SK-N-SH treated with all-trans-retinoic acid at 6 μM for 48 hours (cell line): ENCODE measurements at regions not wholly inside any gene's neighbourhood (a gene's known extent, or its start where the extent isn't known, plus 50 kb on each side); places are given as distances from the start of the nearest gene placed in this dataset.

Experiments used
- ATAC-seq: fragments of 200-7000 bp; cut with Tn5 transposase; 3 replicates; pipeline ENCODE4 v1.9.1; 2020; ENCODE audit warnings: mild to moderate bottlenecking, moderate library complexity
- ARNTL ChIP-seq: fragments of 450-650 bp; formaldehyde crosslinking; IDR thresholded peaks from 2 replicates; pipeline ENCODE4 v1.5.0; 2020; ENCODE audit warnings: low read depth, mild to moderate bottlenecking, moderate library complexity, borderline replicate concordance
- BACH2 ChIP-seq: fragments of 250-450 bp; sonication (Bioruptor Pico); IDR thresholded peaks from 2 replicates; pipeline ENCODE4 v1.9.0; 2021; ENCODE audit warnings: mild to moderate bottlenecking, borderline replicate concordance
- CSDC2 ChIP-seq: fragments of 250-450 bp; sonication (Bioruptor Pico); IDR thresholded peaks from 2 replicates; pipeline ENCODE4 v1.5.0; 2020; ENCODE audit warnings: mild to moderate bottlenecking, moderate library complexity
- ESRRG ChIP-seq: fragments of 250-450 bp; sonication (Bioruptor Pico); IDR thresholded peaks from 2 replicates; pipeline ENCODE4 v1.6.1; 2021; ENCODE audit warnings: mild to moderate bottlenecking
- GLIS3 ChIP-seq: fragments of 250-450 bp; sonication (Bioruptor Pico); IDR thresholded peaks from 2 replicates; pipeline ENCODE4 v1.5.0; 2020; ENCODE audit warnings: mild to moderate bottlenecking, moderate library complexity
- ISL1 ChIP-seq: fragments of 250-450 bp; sonication (Bioruptor Pico); IDR thresholded peaks from 2 replicates; pipeline ENCODE4 v2.1.2; 2022; ENCODE audit warnings: mild to moderate bottlenecking, moderate library complexity
- OSR1 ChIP-seq: fragments of 250-450 bp; sonication (Bioruptor Pico); IDR thresholded peaks from 2 replicates; pipeline ENCODE4 v1.8.0; 2022; ENCODE audit warnings: moderate library complexity, mild to moderate bottlenecking, inconsistent platforms
- RARB ChIP-seq: fragments of 250-450 bp; sonication (Bioruptor Pico); IDR thresholded peaks from 2 replicates; pipeline ENCODE4 v1.8.0; 2021; ENCODE audit warnings: mild to moderate bottlenecking, moderate library complexity
- SNAI2 ChIP-seq: fragments of 250-450 bp; sonication (Bioruptor Pico); IDR thresholded peaks from 2 replicates; pipeline ENCODE4 v1.5.0; 2020; ENCODE audit warnings: mild to moderate bottlenecking, moderate library complexity
- TCF4 ChIP-seq: fragments of 250-450 bp; sonication (Bioruptor Pico); IDR thresholded peaks from 2 replicates; pipeline ENCODE4 v1.8.0; 2021; ENCODE audit warnings: mild to moderate bottlenecking, moderate library complexity, borderline replicate concordance
- TOX ChIP-seq: fragments of 250-450 bp; sonication (Bioruptor Pico); IDR thresholded peaks from 2 replicates; pipeline ENCODE4 v1.8.0; 2021; ENCODE audit warnings: mild to moderate bottlenecking, moderate library complexity, borderline replicate concordance
- ZFP30 ChIP-seq: fragments of 450-650 bp; formaldehyde crosslinking; IDR thresholded peaks from 2 replicates; pipeline ENCODE4 v1.5.0; 2022; ENCODE audit warnings: mild to moderate bottlenecking, moderate library complexity
- ZNF565 ChIP-seq: fragments of 450-650 bp; formaldehyde crosslinking; conservative IDR thresholded peaks from 2 replicates; pipeline ENCODE4 v1.5.0; 2020; ENCODE audit warnings: low read depth, mild to moderate bottlenecking, moderate library complexity
- ZNF70 ChIP-seq: fragments of 450-650 bp; formaldehyde crosslinking; IDR thresholded peaks from 2 replicates; pipeline ENCODE4 v1.5.0; 2020; ENCODE audit warnings: mild to moderate bottlenecking, moderate library complexity
- ZNF8 ChIP-seq: fragments of 450-650 bp; formaldehyde crosslinking; IDR thresholded peaks from 2 replicates; pipeline ENCODE4 v1.5.0; 2020; ENCODE audit warnings: mild to moderate bottlenecking, moderate library complexity
- TF ChIP-seq, protein P1 (sequence below): fragments of 250-450 bp; sonication (Bioruptor Pico); IDR thresholded peaks from 2 replicates; pipeline ENCODE4 v1.5.1; 2020; ENCODE audit warnings: low read depth, mild to moderate bottlenecking, moderate library complexity
- TF ChIP-seq, protein P2 (sequence below): fragments of 250-450 bp; sonication (Bioruptor Pico); IDR thresholded peaks from 2 replicates; pipeline ENCODE4 v1.8.0; 2021; ENCODE audit warnings: low read depth, mild to moderate bottlenecking, moderate library complexity, borderline replicate concordance
- TF ChIP-seq, protein P3 (sequence below): fragments of 250-450 bp; sonication (Bioruptor Pico); IDR thresholded peaks from 2 replicates; pipeline ENCODE4 v1.5.0; 2020; ENCODE audit warnings: mild to moderate bottlenecking, moderate library complexity
- TF ChIP-seq, protein P4 (sequence below): fragments of 250-450 bp; sonication (Bioruptor Pico); IDR thresholded peaks from 2 replicates; pipeline ENCODE4 v1.8.0; 2020; ENCODE audit warnings: mild to moderate bottlenecking, moderate library complexity, borderline replicate concordance

DNA sequence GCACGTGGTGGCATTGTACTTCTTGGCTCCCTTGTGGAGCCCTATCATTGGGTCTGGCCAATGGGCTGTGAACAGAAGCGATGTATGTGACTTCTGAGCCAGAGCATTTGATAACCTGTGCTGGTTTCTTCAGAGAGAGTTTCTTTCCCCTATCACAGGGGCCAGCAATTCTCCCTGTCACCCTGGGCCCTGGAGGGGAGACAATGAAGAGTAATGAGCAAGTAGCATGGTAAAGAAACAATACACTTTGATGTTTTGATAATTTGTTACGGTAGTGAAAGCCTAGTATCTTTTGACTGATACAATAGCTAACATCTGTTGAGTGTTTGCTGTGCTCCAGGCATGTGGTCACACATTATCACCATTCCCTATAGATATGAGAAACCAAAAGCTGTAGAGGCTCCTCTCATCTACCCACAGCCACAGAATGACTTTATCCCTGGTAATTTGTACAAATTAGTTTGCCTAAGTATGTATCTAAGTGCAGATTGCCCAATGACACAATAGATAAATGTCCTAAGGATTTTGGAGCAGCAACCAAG, 113.4 kb upstream of the SVIL start:
- ATAC-seq, result no peak
- no peak for TF ChIP-seq GLIS3 (CRISPR knock-in tag)
- no peak for TF ChIP-seq BACH2 (CRISPR knock-in tag)

DNA sequence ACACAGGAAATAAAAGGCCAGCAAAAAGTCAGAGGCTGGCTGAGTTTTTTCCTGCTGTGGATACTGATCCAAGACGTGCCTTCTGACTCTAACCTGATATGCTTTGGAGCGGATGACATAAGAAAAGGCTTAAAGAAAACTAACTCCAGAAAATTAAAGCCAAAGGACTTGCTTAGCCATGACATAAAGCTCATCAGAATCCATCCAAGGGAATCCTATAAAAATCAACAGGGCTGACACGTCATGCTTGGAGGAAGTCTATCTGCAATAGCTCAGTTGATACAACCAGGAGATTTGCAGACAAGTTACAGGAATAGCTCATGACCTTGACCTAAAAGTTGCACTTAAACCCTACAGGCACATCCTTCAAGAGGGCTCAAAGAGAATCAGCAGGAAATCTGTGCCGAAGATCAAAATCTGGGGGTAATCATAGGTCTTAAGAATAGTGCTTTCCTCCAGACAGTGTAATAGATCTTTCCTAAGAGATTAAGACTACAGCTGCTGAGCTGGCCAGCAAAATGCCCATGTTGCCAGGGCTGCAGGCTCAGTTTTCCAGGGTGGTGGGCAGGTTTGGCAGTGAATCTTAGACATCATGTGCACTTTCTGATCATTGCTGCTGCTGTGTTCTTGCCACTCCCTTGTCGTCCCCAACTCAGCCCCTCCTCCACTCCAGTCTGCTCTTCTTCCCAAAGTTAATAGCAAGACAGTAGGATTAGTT, 111.5 kb upstream of the SVIL start:
- peak; percentile 83 for ATAC-seq
- TF ChIP-seq ARNTL (CRISPR knock-in tag), result no peak

DNA sequence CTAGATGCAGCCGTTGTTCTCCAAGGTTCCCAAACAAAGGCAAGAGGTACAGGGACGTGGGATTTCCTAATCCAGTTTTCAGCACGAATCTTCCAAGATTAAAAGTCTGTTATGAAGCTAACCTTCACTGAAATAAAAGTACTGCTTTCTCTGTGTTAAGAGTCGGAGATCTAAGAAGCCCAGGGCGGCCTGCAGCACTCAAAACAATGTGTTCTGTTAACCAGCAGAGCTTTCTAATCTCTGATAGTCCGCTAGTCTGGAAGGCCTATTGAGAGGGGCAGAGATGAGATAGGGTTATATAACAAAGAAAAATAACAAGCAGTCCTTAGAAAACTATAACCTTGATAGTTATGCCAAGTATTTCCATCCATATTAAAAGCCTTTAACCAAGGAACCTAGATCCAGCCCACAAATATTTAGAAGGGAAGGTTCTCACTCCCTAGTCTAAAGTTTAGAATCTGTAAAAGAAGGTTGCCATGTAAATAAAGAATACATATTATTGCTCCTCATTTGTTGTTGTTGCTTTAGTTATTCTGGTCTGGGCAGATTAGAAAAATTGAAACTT, 106.3 kb upstream of the SVIL start:
- TF ChIP-seq ISL1 (CRISPR knock-in tag), result no peak
- no peak for TF ChIP-seq CSDC2 (CRISPR knock-in tag)
- TF ChIP-seq, protein P1, sequence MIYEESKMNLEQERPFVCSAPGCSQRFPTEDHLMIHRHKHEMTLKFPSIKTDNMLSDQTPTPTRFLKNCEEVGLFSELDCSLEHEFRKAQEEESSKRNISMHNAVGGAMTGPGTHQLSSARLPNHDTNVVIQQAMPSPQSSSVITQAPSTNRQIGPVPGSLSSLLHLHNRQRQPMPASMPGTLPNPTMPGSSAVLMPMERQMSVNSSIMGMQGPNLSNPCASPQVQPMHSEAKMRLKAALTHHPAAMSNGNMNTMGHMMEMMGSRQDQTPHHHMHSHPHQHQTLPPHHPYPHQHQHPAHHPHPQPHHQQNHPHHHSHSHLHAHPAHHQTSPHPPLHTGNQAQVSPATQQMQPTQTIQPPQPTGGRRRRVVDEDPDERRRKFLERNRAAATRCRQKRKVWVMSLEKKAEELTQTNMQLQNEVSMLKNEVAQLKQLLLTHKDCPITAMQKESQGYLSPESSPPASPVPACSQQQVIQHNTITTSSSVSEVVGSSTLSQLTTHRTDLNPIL, result no peak
- no peak for TF ChIP-seq RARB
- no peak for TF ChIP-seq ARNTL (CRISPR knock-in tag)
- no peak for TF ChIP-seq TCF4 (CRISPR knock-in tag)
- no peak for TF ChIP-seq ZNF8 (CRISPR knock-in tag)
- TF ChIP-seq SNAI2, result no peak
- TF ChIP-seq BACH2 (CRISPR knock-in tag), result no peak
- TF ChIP-seq, protein P2, sequence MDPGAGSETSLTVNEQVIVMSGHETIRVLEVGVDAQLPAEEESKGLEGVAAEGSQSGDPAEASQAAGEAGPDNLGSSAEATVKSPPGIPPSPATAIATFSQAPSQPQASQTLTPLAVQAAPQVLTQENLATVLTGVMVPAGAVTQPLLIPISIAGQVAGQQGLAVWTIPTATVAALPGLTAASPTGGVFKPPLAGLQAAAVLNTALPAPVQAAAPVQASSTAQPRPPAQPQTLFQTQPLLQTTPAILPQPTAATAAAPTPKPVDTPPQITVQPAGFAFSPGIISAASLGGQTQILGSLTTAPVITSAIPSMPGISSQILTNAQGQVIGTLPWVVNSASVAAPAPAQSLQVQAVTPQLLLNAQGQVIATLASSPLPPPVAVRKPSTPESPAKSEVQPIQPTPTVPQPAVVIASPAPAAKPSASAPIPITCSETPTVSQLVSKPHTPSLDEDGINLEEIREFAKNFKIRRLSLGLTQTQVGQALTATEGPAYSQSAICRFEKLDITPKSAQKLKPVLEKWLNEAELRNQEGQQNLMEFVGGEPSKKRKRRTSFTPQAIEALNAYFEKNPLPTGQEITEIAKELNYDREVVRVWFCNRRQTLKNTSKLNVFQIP (CRISPR knock-in tag), result no peak
- TF ChIP-seq, protein P3, sequence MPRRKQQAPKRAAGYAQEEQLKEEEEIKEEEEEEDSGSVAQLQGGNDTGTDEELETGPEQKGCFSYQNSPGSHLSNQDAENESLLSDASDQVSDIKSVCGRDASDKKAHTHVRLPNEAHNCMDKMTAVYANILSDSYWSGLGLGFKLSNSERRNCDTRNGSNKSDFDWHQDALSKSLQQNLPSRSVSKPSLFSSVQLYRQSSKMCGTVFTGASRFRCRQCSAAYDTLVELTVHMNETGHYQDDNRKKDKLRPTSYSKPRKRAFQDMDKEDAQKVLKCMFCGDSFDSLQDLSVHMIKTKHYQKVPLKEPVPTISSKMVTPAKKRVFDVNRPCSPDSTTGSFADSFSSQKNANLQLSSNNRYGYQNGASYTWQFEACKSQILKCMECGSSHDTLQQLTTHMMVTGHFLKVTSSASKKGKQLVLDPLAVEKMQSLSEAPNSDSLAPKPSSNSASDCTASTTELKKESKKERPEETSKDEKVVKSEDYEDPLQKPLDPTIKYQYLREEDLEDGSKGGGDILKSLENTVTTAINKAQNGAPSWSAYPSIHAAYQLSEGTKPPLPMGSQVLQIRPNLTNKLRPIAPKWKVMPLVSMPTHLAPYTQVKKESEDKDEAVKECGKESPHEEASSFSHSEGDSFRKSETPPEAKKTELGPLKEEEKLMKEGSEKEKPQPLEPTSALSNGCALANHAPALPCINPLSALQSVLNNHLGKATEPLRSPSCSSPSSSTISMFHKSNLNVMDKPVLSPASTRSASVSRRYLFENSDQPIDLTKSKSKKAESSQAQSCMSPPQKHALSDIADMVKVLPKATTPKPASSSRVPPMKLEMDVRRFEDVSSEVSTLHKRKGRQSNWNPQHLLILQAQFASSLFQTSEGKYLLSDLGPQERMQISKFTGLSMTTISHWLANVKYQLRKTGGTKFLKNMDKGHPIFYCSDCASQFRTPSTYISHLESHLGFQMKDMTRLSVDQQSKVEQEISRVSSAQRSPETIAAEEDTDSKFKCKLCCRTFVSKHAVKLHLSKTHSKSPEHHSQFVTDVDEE, result no peak
- no peak for TF ChIP-seq ZNF565
- TF ChIP-seq ESRRG, result no peak
- TF ChIP-seq ZNF70 (CRISPR knock-in tag), result no peak
- no peak for TF ChIP-seq TOX (CRISPR knock-in tag)
- TF ChIP-seq, protein P4, sequence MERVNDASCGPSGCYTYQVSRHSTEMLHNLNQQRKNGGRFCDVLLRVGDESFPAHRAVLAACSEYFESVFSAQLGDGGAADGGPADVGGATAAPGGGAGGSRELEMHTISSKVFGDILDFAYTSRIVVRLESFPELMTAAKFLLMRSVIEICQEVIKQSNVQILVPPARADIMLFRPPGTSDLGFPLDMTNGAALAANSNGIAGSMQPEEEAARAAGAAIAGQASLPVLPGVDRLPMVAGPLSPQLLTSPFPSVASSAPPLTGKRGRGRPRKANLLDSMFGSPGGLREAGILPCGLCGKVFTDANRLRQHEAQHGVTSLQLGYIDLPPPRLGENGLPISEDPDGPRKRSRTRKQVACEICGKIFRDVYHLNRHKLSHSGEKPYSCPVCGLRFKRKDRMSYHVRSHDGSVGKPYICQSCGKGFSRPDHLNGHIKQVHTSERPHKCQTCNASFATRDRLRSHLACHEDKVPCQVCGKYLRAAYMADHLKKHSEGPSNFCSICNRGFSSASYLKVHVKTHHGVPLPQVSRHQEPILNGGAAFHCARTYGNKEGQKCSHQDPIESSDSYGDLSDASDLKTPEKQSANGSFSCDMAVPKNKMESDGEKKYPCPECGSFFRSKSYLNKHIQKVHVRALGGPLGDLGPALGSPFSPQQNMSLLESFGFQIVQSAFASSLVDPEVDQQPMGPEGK (CRISPR knock-in tag), result no peak
- TF ChIP-seq OSR1 (CRISPR knock-in tag), result no peak
- no peak for ATAC-seq

DNA sequence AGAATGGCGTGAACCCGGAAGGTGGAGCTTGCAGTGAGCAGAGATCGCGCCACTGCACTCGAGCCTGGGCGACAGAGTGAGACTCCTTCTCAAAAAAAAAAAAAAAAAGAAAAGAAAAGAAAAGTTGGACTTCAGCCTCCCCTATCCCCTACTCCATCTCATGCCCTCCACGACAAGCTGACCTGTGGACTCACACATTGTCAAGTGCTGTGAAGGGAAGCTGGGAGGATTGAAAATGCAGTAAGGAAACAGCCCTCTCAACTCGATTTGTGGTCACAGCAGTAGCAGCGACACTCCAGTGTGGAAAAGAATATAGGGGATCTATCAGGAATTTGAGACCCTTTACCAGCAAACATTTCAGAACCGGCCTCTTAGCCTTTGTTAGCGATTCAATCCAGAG, 103.6 kb upstream of the SVIL start:
- no peak for ATAC-seq
- TF ChIP-seq OSR1 (CRISPR knock-in tag), result no peak
- TF ChIP-seq, protein P4 (CRISPR knock-in tag), result no peak
- TF ChIP-seq SNAI2, result no peak
- TF ChIP-seq CSDC2 (CRISPR knock-in tag), result no peak
- TF ChIP-seq, protein P3, result no peak
- no peak for TF ChIP-seq ARNTL (CRISPR knock-in tag)
- TF ChIP-seq ZFP30 (CRISPR knock-in tag), result no peak
- TF ChIP-seq ZNF565, result no peak
- TF ChIP-seq, protein P2 (CRISPR knock-in tag), result no peak
- TF ChIP-seq GLIS3 (CRISPR knock-in tag), result no peak
- no peak for TF ChIP-seq RARB
- TF ChIP-seq ESRRG, result no peak
